ENCODE measurements at regions not wholly inside any gene's neighbourhood (a gene's known extent, or its start where the extent isn't known, plus 50 kb on each side); places are given as distances from the start of the nearest gene placed in this dataset.

- TF ChIP-seq, protein P1, sequence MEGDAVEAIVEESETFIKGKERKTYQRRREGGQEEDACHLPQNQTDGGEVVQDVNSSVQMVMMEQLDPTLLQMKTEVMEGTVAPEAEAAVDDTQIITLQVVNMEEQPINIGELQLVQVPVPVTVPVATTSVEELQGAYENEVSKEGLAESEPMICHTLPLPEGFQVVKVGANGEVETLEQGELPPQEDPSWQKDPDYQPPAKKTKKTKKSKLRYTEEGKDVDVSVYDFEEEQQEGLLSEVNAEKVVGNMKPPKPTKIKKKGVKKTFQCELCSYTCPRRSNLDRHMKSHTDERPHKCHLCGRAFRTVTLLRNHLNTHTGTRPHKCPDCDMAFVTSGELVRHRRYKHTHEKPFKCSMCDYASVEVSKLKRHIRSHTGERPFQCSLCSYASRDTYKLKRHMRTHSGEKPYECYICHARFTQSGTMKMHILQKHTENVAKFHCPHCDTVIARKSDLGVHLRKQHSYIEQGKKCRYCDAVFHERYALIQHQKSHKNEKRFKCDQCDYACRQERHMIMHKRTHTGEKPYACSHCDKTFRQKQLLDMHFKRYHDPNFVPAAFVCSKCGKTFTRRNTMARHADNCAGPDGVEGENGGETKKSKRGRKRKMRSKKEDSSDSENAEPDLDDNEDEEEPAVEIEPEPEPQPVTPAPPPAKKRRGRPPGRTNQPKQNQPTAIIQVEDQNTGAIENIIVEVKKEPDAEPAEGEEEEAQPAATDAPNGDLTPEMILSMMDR (IDR thresholded peaks at IDR 0.05; ENCODE audit: insufficient read depth, low read length, poor library complexity, severe bottlenecking), result no peak
- Histone ChIP-seq H3K27me3 (ENCODE audit: control insufficient read depth, insufficient read depth, low read length) (no peaks in the 10 kb centered on the region), H3K36me3 (ENCODE audit: control insufficient read depth, insufficient read depth, low read length) (no peaks in the 10 kb centered on the region), H3K4me3 (ENCODE audit: low read depth, low read length) (no peak overlapping the region)
- no peak for DNase-seq (ENCODE audit: low read depth)
These were observed 369.8 kb upstream of the HAND2 start for GRCh38 chr4:173899813-173900212.

GRCh38 chr4:173891072-173891471, 361.0 kb upstream of the HAND2 start:
- Histone ChIP-seq H3K4me3 (ENCODE audit: low read depth, low read length) (no peak overlapping the region), H3K36me3 (ENCODE audit: control insufficient read depth, insufficient read depth, low read length) (no peaks in the 10 kb centered on the region), H3K27me3 (ENCODE audit: control insufficient read depth, insufficient read depth, low read length) (no peaks in the 10 kb centered on the region)
- no peak for DNase-seq (ENCODE audit: low read depth)
- TF ChIP-seq, protein P1 (IDR thresholded peaks at IDR 0.05; ENCODE audit: insufficient read depth, low read length, poor library complexity, severe bottlenecking), result no peak

DNA sequence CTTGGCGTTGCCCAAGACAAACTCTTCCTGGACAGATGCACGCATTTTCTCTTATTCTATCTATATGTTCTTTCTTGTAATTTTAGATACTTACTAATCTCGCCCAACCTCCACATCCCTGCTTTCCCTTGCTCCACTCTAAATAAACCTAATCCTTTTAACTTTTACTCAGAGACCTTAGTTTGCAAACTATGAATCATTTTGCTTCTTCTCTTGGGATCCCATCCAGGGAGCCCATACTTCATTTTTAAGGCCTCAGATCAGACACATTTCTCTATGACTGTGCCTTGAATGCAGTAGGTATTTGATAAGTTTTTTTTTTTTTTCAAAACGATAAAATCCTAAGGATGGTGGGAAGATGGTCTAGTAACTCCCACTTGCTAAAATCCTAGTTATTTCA, 353.8 kb upstream of the HAND2 start:
- Histone ChIP-seq H3K4me3 (ENCODE audit: low read depth, low read length) (no peak overlapping the region), H3K27me3 (ENCODE audit: control insufficient read depth, insufficient read depth, low read length) (no peaks in the 10 kb centered on the region), H3K36me3 (ENCODE audit: control insufficient read depth, insufficient read depth, low read length) (no peaks in the 10 kb centered on the region)
- DNase-seq (ENCODE audit: low read depth), result no peak
- TF ChIP-seq, protein P1 (IDR thresholded peaks at IDR 0.05; ENCODE audit: insufficient read depth, low read length, poor library complexity, severe bottlenecking), result no peak

DNA sequence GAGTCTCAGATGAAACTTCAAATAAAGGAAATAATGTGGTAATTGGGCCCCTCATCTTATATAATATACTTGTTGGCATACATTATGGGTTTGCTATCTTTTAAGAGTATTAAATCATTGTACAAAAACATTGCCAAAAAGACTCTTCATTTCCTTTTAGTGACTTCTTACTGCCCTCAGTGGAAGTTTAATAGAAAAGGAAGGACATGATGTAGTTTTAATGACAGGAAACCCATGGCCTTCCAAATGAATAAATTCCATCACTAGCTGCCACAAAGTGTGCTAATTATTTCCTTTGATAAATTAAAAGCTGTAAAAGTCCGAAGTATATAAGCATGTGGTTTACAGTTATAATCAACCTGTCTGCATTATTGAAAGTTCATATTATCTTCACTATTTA, 350.9 kb upstream of the HAND2 start:
- TF ChIP-seq, protein P1 (IDR thresholded peaks at IDR 0.05; ENCODE audit: insufficient read depth, low read length, poor library complexity, severe bottlenecking), result no peak
- Histone ChIP-seq H3K27me3 (ENCODE audit: control insufficient read depth, insufficient read depth, low read length) (no peaks in the 10 kb centered on the region), H3K36me3 (ENCODE audit: control insufficient read depth, insufficient read depth, low read length) (no peaks in the 10 kb centered on the region), H3K4me3 (ENCODE audit: low read depth, low read length) (no peak overlapping the region)
- DNase-seq (ENCODE audit: low read depth), result no peak

GRCh38 chr4:173879509-173879908, 349.5 kb upstream of the HAND2 start:
- no peaks in the 10 kb centered on the region for H3K27me3 ChIP-seq (ENCODE audit: control insufficient read depth, insufficient read depth, low read length)
- no peaks in the 10 kb centered on the region for H3K36me3 ChIP-seq (ENCODE audit: control insufficient read depth, insufficient read depth, low read length)
- TF ChIP-seq, protein P1 (IDR thresholded peaks at IDR 0.05; ENCODE audit: insufficient read depth, low read length, poor library complexity, severe bottlenecking), result no peak
- DNase-seq (ENCODE audit: low read depth), result no peak
- no peak overlapping the region for H3K4me3 ChIP-seq (ENCODE audit: low read depth, low read length)

DNA sequence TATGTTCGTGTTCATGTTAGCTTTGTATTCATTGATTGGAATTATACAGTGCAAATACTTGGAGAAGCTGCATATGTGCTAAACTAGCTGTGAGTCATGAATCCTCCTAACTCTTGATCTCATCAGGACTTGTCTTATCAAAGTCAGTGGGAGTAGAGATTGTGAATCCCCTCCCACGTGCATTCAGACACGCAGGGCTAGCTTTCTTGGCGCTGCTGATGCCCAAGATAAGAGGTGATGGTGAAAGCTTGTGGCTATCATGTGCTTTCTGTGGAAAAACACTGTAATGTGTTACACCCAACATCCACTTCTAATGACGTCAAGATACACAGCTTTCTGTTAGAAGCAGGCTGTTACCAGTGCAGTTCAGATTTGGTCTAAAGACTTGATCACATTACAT, 348.7 kb upstream of the HAND2 start:
- H3K36me3 ChIP-seq (ENCODE audit: control insufficient read depth, insufficient read depth, low read length), result no peaks in the 10 kb centered on the region
- no peaks in the 10 kb centered on the region for H3K27me3 ChIP-seq (ENCODE audit: control insufficient read depth, insufficient read depth, low read length)
- no peak for DNase-seq (ENCODE audit: low read depth)
- TF ChIP-seq, protein P1 (IDR thresholded peaks at IDR 0.05; ENCODE audit: insufficient read depth, low read length, poor library complexity, severe bottlenecking), result no peak
- H3K4me3 ChIP-seq (ENCODE audit: low read depth, low read length), result no peak overlapping the region
